ENCODE measurements at regions not wholly inside any gene's neighbourhood (a gene's known extent, or its start where the extent isn't known, plus 50 kb on each side); places are given as distances from the start of the nearest gene placed in this dataset.

DNA sequence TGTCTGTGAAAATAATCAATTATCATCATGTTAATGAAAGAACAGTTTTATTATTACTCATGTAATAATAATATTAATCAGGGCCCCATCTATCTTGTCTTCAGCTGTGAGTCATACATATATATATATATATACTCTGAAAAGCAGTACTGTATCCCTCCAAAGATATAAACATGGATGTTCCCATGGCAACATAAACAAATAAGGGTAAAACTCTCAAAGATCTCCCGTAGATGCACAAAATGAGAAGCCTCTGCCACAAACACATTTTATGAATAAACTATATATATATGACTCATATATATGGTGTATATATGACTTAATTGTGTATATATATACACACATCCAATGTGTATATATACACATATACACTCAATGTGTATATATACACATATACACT lies 163.8 kb upstream of the ARHGEF26 start:
- TF ChIP-seq, protein P1, sequence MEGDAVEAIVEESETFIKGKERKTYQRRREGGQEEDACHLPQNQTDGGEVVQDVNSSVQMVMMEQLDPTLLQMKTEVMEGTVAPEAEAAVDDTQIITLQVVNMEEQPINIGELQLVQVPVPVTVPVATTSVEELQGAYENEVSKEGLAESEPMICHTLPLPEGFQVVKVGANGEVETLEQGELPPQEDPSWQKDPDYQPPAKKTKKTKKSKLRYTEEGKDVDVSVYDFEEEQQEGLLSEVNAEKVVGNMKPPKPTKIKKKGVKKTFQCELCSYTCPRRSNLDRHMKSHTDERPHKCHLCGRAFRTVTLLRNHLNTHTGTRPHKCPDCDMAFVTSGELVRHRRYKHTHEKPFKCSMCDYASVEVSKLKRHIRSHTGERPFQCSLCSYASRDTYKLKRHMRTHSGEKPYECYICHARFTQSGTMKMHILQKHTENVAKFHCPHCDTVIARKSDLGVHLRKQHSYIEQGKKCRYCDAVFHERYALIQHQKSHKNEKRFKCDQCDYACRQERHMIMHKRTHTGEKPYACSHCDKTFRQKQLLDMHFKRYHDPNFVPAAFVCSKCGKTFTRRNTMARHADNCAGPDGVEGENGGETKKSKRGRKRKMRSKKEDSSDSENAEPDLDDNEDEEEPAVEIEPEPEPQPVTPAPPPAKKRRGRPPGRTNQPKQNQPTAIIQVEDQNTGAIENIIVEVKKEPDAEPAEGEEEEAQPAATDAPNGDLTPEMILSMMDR (IDR thresholded peaks at IDR 0.05): no peak
- no peak for TF ChIP-seq POLR2A (IDR thresholded peaks at IDR 0.05)

All from body of pancreas (tissue), 4 donors.